ENCODE measurements at regions not wholly inside any gene's neighbourhood (a gene's known extent, or its start where the extent isn't known, plus 50 kb on each side); places are given as distances from the start of the nearest gene placed in this dataset.

DNA sequence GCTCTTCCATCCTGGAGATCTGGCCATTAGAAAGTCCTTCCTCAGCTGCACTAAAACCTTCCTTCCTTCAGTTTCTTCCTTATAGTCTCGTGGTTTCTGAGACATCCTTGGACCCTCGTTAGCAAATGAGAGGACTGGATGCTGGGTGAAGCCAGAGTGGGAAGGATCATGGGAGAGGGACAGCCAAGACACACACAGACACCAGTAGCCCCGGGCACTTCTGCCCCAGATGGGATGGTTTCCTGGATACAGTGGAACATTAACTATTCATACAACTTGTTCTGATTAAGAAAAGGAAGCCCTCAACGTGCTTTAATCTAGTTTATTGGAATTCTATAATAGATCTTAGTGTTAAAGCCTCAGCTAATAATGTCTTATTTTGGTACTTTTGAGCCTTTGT lies 125.5 kb downstream of the SEC61B start:
- H2BK5ac ChIP-seq (ENCODE audit: insufficient read length, low read length): no peak overlapping the region
- H3T11ph ChIP-seq (ENCODE audit: low read length): no peak overlapping the region
- Mint-ChIP-seq H3K9me3 (no peaks in the 10 kb centered on the region), H3K27ac (no peak overlapping the region), H3K36me3 (ENCODE audit: insufficient read depth in 1 of 3, low read depth in 3 of 3) (no peaks in the 10 kb centered on the region; a peak in 1 of 7 replicates), H3K4me3 (no peak overlapping the region), H3K27me3 (ENCODE audit: low read depth) (no peaks in the 10 kb centered on the region; the same call in 1 of the 2 replicates), H3K4me1 (no peaks in the 10 kb centered on the region)
- H4K20me1 ChIP-seq (ENCODE audit: control insufficient read depth, insufficient read depth, insufficient read length): no peaks in the 10 kb centered on the region
- no peaks in the 10 kb centered on the region for H3K79me2 ChIP-seq (ENCODE audit: insufficient read depth, low read length)
- H3K56ac ChIP-seq (ENCODE audit: insufficient read length, low read depth, low read length): no peak overlapping the region
- no peaks in the 10 kb centered on the region for H3K4me1 ChIP-seq (ENCODE audit: insufficient read depth, low read length)
- no peak overlapping the region for H3K27ac ChIP-seq (ENCODE audit: insufficient read length, low read depth, low read length)
- no peak overlapping the region for H4K8ac ChIP-seq (replicated peaks; ENCODE audit: insufficient read length, low read depth, low read length)
- no CpG with 5 or more reads among the region's 4 CpGs for WGBS (ENCODE audit: extremely low coverage, insufficient read length, low lambda C conversion rate)
- no peak for DNase-seq
- H2AK5ac ChIP-seq (ENCODE audit: insufficient read length, low read length): no peak overlapping the region
- no peaks in the 10 kb centered on the region for H3K79me1 ChIP-seq (ENCODE audit: insufficient read depth, low read depth, low read length, poor library complexity, severe bottlenecking)
- H3K18ac ChIP-seq (ENCODE audit: insufficient read length, low read depth, low read length): no peak overlapping the region
- H4K5ac ChIP-seq (ENCODE audit: insufficient read length, low read depth, low read length): peak overlapping the region; percentile 72
- no peak overlapping the region for H3K4ac ChIP-seq (ENCODE audit: low read depth, low read length)
- no peak overlapping the region for H3K14ac ChIP-seq (ENCODE audit: insufficient read depth, low read length)
- no peak overlapping the region for H2BK20ac ChIP-seq (ENCODE audit: low read depth, low read length, poor library complexity, severe bottlenecking)
- no peaks in the 10 kb centered on the region for H3K27me3 ChIP-seq (ENCODE audit: insufficient read depth, low read length)
- H3K9me3 ChIP-seq (ENCODE audit: control insufficient read depth, low read depth, low read length): no peaks in the 10 kb centered on the region
- no peak overlapping the region for H3K4me2 ChIP-seq (ENCODE audit: insufficient read depth, insufficient read length, low read length)
- no peak overlapping the region for H3K9ac ChIP-seq (ENCODE audit: extremely low read depth, insufficient read length, low read length)
- H4K91ac ChIP-seq (ENCODE audit: insufficient read length, low read depth, low read length): no peak overlapping the region
- H3K23me2 ChIP-seq (ENCODE audit: insufficient read length, low read depth, low read length, poor library complexity, severe bottlenecking): no peaks in the 10 kb centered on the region
- H2BK15ac ChIP-seq (ENCODE audit: low read depth, low read length): no peak overlapping the region
- TF ChIP-seq CTCF (conservative IDR thresholded peaks at IDR 0.05): no peak
- no peak overlapping the region for H2AFZ ChIP-seq (ENCODE audit: low read length)
- H3K23ac ChIP-seq (ENCODE audit: insufficient read length, low read depth, low read length): no peak overlapping the region
- no peak overlapping the region for H2BK120ac ChIP-seq (ENCODE audit: low read depth, low read length, poor library complexity, severe bottlenecking)
- no peak overlapping the region for H2BK12ac ChIP-seq (ENCODE audit: insufficient read length, low read depth, low read length)
